Inflammatory macrophage treated with lipopolysaccharide for 4 hours (primary cell): ENCODE measurements at regions not wholly inside any gene's neighbourhood (a gene's known extent, or its start where the extent isn't known, plus 50 kb on each side); places are given as distances from the start of the nearest gene placed in this dataset.

Experiments used
- DNase-seq: peaks from one replicate; pipeline ENCODE4 v3.0.0-alpha.2; 2020

GRCh38 chr5:2017540-2018389, 135.0 kb upstream of the IRX4 start:
- DNase-seq: peak; percentile 19

GRCh38 chr5:2015961-2016360, 133.2 kb upstream of the IRX4 start:
- no peak for DNase-seq

GRCh38 chr5:2015124-2015848, 132.6 kb upstream of the IRX4 start:
- DNase-seq: no peak

- no peak for DNase-seq
Observed at GRCh38 chr5:2014058-2014610, 131.4 kb upstream of the IRX4 start.

GRCh38 chr5:2013301-2014057, 130.8 kb upstream of the IRX4 start:
- no peak for DNase-seq

- DNase-seq: no peak
Observed at GRCh38 chr5:2012885-2013284, 130.2 kb upstream of the IRX4 start.

- DNase-seq: no peak
Observed at GRCh38 chr5:2011481-2012411, 129.0 kb upstream of the IRX4 start.

GRCh38 chr5:2010940-2011339, 128.2 kb upstream of the IRX4 start:
- no peak for DNase-seq

- no peak for DNase-seq
Observed at GRCh38 chr5:2009986-2010914, 127.5 kb upstream of the IRX4 start.

- DNase-seq: no peak
Observed at GRCh38 chr5:2008851-2009629, 126.3 kb upstream of the IRX4 start.

GRCh38 chr5:2007878-2008501, 125.3 kb upstream of the IRX4 start:
- no peak for DNase-seq

GRCh38 chr5:2007496-2007877, 124.8 kb upstream of the IRX4 start:
- no peak for DNase-seq

- DNase-seq: no peak
Observed at GRCh38 chr5:2006971-2007291, 124.2 kb upstream of the IRX4 start.

- no peak for DNase-seq
Observed at GRCh38 chr5:2006193-2006970, 123.7 kb upstream of the IRX4 start.

- DNase-seq: no peak
Observed at GRCh38 chr5:2005101-2006041, 122.6 kb upstream of the IRX4 start.

GRCh38 chr5:2003690-2004365, 121.1 kb upstream of the IRX4 start:
- no peak for DNase-seq

GRCh38 chr5:2003206-2003605, 120.5 kb upstream of the IRX4 start:
- DNase-seq: no peak
